Naive thymus-derived CD4-positive, alpha-beta T cell (primary cell): ENCODE measurements at regions not wholly inside any gene's neighbourhood (a gene's known extent, or its start where the extent isn't known, plus 50 kb on each side); places are given as distances from the start of the nearest gene placed in this dataset.
"Not testable (repeated sequence)": the region's sequence is repeated elsewhere in the genome, so short reads cannot be mapped to it uniquely, and the experiment has no call there.

Experiments
- ATAC-seq: fragments of 150-1000 bp; cut with Tn5 transposase; 2 replicates; pipeline ENCODE4 v1.10.0; 2021; ENCODE audit warnings: mild to moderate bottlenecking, moderate library complexity
- CTCF ChIA-PET: fragments of 350-600 bp; sonication (Branson Sonifier 250); formaldehyde crosslinking; loops from one replicate; lab custom pipeline; 2021; ENCODE audit warnings: antibody characterized with exemption; lab: Charles Lee
- POLR2A ChIA-PET: fragments of 350-600 bp; sonication (Branson Sonifier 250); formaldehyde crosslinking; loops from one replicate; lab custom pipeline; 2021; ENCODE audit warnings: antibody characterized with exemption, inconsistent platforms; lab: Charles Lee
- DNase-seq, 9 donors: peaks; one replicate each; pipeline versions ENCODE4 v3.0.0 to v3.0.0-alpha.2; 2020 to 2022; ENCODE audit warnings: mixed read lengths in 1 of 9
- H3K27ac ChIP-seq: one replicate; pipeline ENCODE4 v1.7.0; 2013; ENCODE audit warnings: mild to moderate bottlenecking, low read depth, low read length, moderate library complexity
- H3K27me3 ChIP-seq, 2 donors: one replicate each; pipeline ENCODE4 v1.7.0; 2013; ENCODE audit warnings: low read length in 2 of 2, mild to moderate bottlenecking in 2 of 2, moderate library complexity in 2 of 2; ENCODE audit not compliant: control insufficient read depth in 2 of 2, insufficient read depth in 2 of 2
- H3K36me3 ChIP-seq, 3 experiments: 1 replicate in 2 of 3; 2 replicates in 1 of 3; pipeline ENCODE4 v1.7.0; 2013; ENCODE audit warnings: low read length in 3 of 3, mild to moderate bottlenecking in 3 of 3, moderate library complexity in 1 of 3; ENCODE audit not compliant: insufficient read depth in 3 of 3, control insufficient read depth in 2 of 3
- H3K4me1 ChIP-seq, 2 donors: one replicate each; pipeline ENCODE4 v1.7.0; 2013; ENCODE audit warnings: low read length in 2 of 2, mild to moderate bottlenecking in 2 of 2, moderate library complexity in 1 of 2; ENCODE audit not compliant: control insufficient read depth in 2 of 2, insufficient read depth in 2 of 2
- H3K4me3 ChIP-seq: 2 replicates; pipeline ENCODE4 v1.7.0; 2013; ENCODE audit warnings: mild to moderate bottlenecking, low read length
- H3K9me3 ChIP-seq, 3 experiments: 1 replicate in 2 of 3; 2 replicates in 1 of 3; pipeline ENCODE4 v1.7.0; 2013; ENCODE audit warnings: low read length in 3 of 3; ENCODE audit not compliant: control insufficient read depth in 2 of 3
- H3K27ac Mint-ChIP-seq, 9 donors: one replicate each; pipeline ENCODE4 v1.8.0; 2020 to 2022; ENCODE audit warnings: mixed read lengths in 9 of 9, mild to moderate bottlenecking in 8 of 9, moderate library complexity in 5 of 9, inconsistent platforms in 2 of 9
- H3K27me3 Mint-ChIP-seq, 5 donors: one replicate each; pipeline ENCODE4 v1.8.0; 2021 to 2022; ENCODE audit warnings: mixed read lengths in 5 of 5, mild to moderate bottlenecking in 1 of 5
- H3K36me3 Mint-ChIP-seq, 5 donors: one replicate each; pipeline ENCODE4 v1.8.0; 2020 to 2022; ENCODE audit warnings: mixed read lengths in 5 of 5, mild to moderate bottlenecking in 3 of 5, inconsistent platforms in 1 of 5
- H3K4me1 Mint-ChIP-seq, 7 donors: one replicate each; pipeline ENCODE4 v1.8.0; 2020 to 2022; ENCODE audit warnings: mixed read lengths in 7 of 7, mild to moderate bottlenecking in 3 of 7, inconsistent platforms in 1 of 7
- H3K4me3 Mint-ChIP-seq, 10 donors: one replicate each; pipeline ENCODE4 v1.8.0; 2020 to 2022; ENCODE audit warnings: mild to moderate bottlenecking in 10 of 10, mixed read lengths in 10 of 10, moderate library complexity in 6 of 10, inconsistent platforms in 2 of 10
- H3K9me3 Mint-ChIP-seq, 11 donors: one replicate each; pipeline ENCODE4 v1.8.0; 2020 to 2022; ENCODE audit warnings: mixed read lengths in 11 of 11, mild to moderate bottlenecking in 4 of 11, inconsistent platforms in 1 of 11, moderate library complexity in 1 of 11
- intact Hi-C, 2 donors: fragments of 100-400 bp; cut with micrococcal nuclease; formaldehyde crosslinking; loops; one replicate each; pipeline ENCODE4 v1.15.1; 2023

- H3K4me3 Mint-ChIP-seq: no peak overlapping the region
- peaks cover 18 to 60% (median 22%) of the 10 kb centered on the region in 5 donors for H3K27me3 Mint-ChIP-seq
- ATAC-seq (no peak), DNase-seq (no peak)
- H3K27ac Mint-ChIP-seq: no peak overlapping the region
- Histone ChIP-seq H3K27ac (no peak overlapping the region), H3K27me3 (peaks cover 0 to 3% of the 10 kb centered on the region in 2 donors), H3K4me3 (no peak overlapping the region), H3K4me1 (no peaks in the 10 kb centered on the region), H3K36me3 (no peaks in the 10 kb centered on the region), H3K9me3 (no peaks in the 10 kb centered on the region)
- peaks cover 0 to 7% (median 0%) of the 10 kb centered on the region in 11 donors for H3K9me3 Mint-ChIP-seq
- H3K4me1 Mint-ChIP-seq: peaks cover 0 to 1% (median 0%) of the 10 kb centered on the region in 7 donors
- ChIA-PET CTCF (no interaction called here), POLR2A (no interaction called here)
- intact Hi-C loops: no loop called here
- no peaks in the 10 kb centered on the region for H3K36me3 Mint-ChIP-seq
These were observed 79.0 kb upstream of the WAC start for GRCh38 chr10:28453926-28454325.

- Histone ChIP-seq H3K27me3 (peaks cover 0 to 3% of the 10 kb centered on the region in 2 donors), H3K4me3 (no peak overlapping the region), H3K9me3 (no peaks in the 10 kb centered on the region), H3K36me3 (no peaks in the 10 kb centered on the region), H3K27ac (no peak overlapping the region), H3K4me1 (no peaks in the 10 kb centered on the region)
- no peaks in the 10 kb centered on the region for H3K36me3 Mint-ChIP-seq
- H3K4me3 Mint-ChIP-seq: no peak overlapping the region
- H3K27ac Mint-ChIP-seq: no peak overlapping the region
- CTCF ChIA-PET: no interaction called here
- peaks cover 18 to 42% (median 24%) of the 10 kb centered on the region in 5 donors for H3K27me3 Mint-ChIP-seq
- intact Hi-C loops: no loop called here
- peaks cover 0 to 2% (median 0%) of the 10 kb centered on the region in 7 donors for H3K4me1 Mint-ChIP-seq
- peaks cover 0 to 7% (median 0%) of the 10 kb centered on the region in 11 donors for H3K9me3 Mint-ChIP-seq
- POLR2A ChIA-PET: no interaction called here
- DNase-seq (no peak), ATAC-seq (no peak)
These were observed 75.8 kb upstream of the WAC start for GRCh38 chr10:28457110-28457509.

DNA sequence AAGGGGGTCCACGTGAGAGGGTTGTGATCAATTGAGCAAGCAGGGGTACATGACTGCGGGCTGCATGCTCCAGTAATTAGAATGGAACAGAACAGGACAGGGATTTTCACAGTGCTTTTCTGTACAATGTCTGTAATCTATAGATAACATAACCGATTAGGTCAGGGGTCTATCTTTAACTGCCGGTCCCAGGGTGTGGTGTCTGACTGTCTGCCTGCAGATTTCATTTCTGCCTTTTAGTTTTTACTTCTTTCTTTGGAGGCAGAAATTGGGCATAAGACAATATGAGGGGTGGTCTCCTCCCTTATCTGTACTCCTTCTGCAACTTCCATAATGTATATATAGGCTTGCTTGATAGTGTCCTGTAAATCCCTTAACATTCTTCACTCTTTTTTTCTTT is 75.0 kb upstream of the WAC start:
- H3K36me3 Mint-ChIP-seq, H3K9me3 ChIP-seq, H3K4me3 Mint-ChIP-seq, ATAC-seq, H3K4me1 Mint-ChIP-seq, H3K36me3 ChIP-seq, H3K27ac Mint-ChIP-seq, H3K9me3 Mint-ChIP-seq, H3K27ac ChIP-seq, H3K4me3 ChIP-seq, DNase-seq, POLR2A ChIA-PET, H3K27me3 ChIP-seq, intact Hi-C loops, H3K4me1 ChIP-seq: not testable (repeated sequence)
- peaks cover 18 to 42% (median 24%) of the 10 kb centered on the region in 5 donors for H3K27me3 Mint-ChIP-seq
- CTCF ChIA-PET: interaction anchor here (0.6 kb wide), 1 partner anchor 26 kb away, joined by 3 read pairs; no protein-coding TSS in a partner anchor

- DNase-seq (no peak), ATAC-seq (no peak)
- Histone ChIP-seq H3K36me3 (no peaks in the 10 kb centered on the region), H3K4me3 (no peak overlapping the region), H3K4me1 (no peaks in the 10 kb centered on the region), H3K27ac (no peak overlapping the region), H3K9me3 (no peaks in the 10 kb centered on the region), H3K27me3 (no peaks in the 10 kb centered on the region)
- ChIA-PET CTCF (interaction anchor here (0.6 kb wide), 1 partner anchor 18 kb away, joined by 3 read pairs; no protein-coding TSS in a partner anchor), POLR2A (no interaction called here)
- Mint-ChIP-seq H3K4me3 (no peak overlapping the region), H3K4me1 (peaks cover 0 to 2% (median 0%) of the 10 kb centered on the region in 7 donors), H3K27ac (no peak overlapping the region), H3K27me3 (peaks cover 12 to 31% (median 23%) of the 10 kb centered on the region in 5 donors), H3K9me3 (peaks cover 0 to 7% (median 0%) of the 10 kb centered on the region in 11 donors), H3K36me3 (no peaks in the 10 kb centered on the region)
- intact Hi-C loops: no loop called here
These were observed 73.3 kb upstream of the WAC start for GRCh38 chr10:28459453-28460144.

DNA sequence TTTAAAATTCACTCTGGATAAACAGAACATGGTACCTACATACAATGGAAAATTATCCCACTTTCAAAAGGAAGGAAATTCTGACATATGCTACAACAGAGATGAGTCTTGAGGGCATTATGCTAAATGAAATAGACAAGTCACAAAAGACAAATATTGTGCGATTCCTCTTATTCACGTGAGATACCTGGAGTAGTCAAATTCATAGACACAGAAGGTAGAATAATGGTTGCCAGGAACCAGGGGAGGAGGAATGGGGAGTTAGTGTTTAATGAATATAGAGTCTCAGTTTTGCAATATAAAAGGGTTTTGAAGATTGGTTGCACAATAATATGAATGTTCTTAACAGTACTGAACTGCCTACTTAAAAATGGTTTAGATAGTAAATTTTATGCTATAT is 69.8 kb upstream of the WAC start:
- Histone ChIP-seq H3K27ac (no peak overlapping the region), H3K36me3 (no peaks in the 10 kb centered on the region), H3K4me3 (no peak overlapping the region), H3K9me3 (no peaks in the 10 kb centered on the region), H3K4me1 (no peaks in the 10 kb centered on the region), H3K27me3 (no peaks in the 10 kb centered on the region)
- DNase-seq (no peak), ATAC-seq (no peak)
- peaks cover 0 to 2% (median 0%) of the 10 kb centered on the region in 7 donors for H3K4me1 Mint-ChIP-seq
- H3K4me3 Mint-ChIP-seq: no peak overlapping the region
- H3K27me3 Mint-ChIP-seq: peaks cover 7 to 14% (median 11%) of the 10 kb centered on the region in 5 donors
- intact Hi-C loops: no loop called here
- no peak overlapping the region for H3K27ac Mint-ChIP-seq
- peaks cover 0 to 3% (median 0%) of the 10 kb centered on the region in 5 donors for H3K36me3 Mint-ChIP-seq
- CTCF ChIA-PET: no interaction called here
- POLR2A ChIA-PET: no interaction called here
- H3K9me3 Mint-ChIP-seq: peaks cover 0 to 5% (median 0%) of the 10 kb centered on the region in 11 donors

- intact Hi-C loops: no loop called here
- no peaks in the 10 kb centered on the region for H3K4me1 ChIP-seq
- peaks cover 0 to 3% (median 0%) of the 10 kb centered on the region in 5 donors for H3K36me3 Mint-ChIP-seq
- H3K27me3 ChIP-seq: no peaks in the 10 kb centered on the region
- H3K9me3 Mint-ChIP-seq: peaks cover 0 to 5% (median 0%) of the 10 kb centered on the region in 11 donors
- no peak overlapping the region for H3K27ac ChIP-seq
- H3K9me3 ChIP-seq: no peaks in the 10 kb centered on the region
- H3K27ac Mint-ChIP-seq: no peak overlapping the region
- peaks cover 3 to 13% (median 9%) of the 10 kb centered on the region in 5 donors for H3K27me3 Mint-ChIP-seq
- H3K4me3 Mint-ChIP-seq: no peak overlapping the region
- DNase-seq (no peak), ATAC-seq (no peak)
- H3K4me1 Mint-ChIP-seq: peaks cover 0 to 1% (median 0%) of the 10 kb centered on the region in 7 donors
- CTCF ChIA-PET: no interaction called here
- H3K36me3 ChIP-seq: no peaks in the 10 kb centered on the region
- POLR2A ChIA-PET: no interaction called here
- H3K4me3 ChIP-seq: no peak overlapping the region
These were observed 69.1 kb upstream of the WAC start for GRCh38 chr10:28463676-28464395.
